Right cardiac atrium (tissue), 5 donors: ENCODE measurements at regions not wholly inside any gene's neighbourhood (a gene's known extent, or its start where the extent isn't known, plus 50 kb on each side); places are given as distances from the start of the nearest gene placed in this dataset.

Experiments
- ATAC-seq, 2 donors: fragments of 200-7000 bp; cut with Tn5 transposase; one replicate each; pipeline versions ENCODE4 v1.8.0 to v1.9.1; 2020; ENCODE audit warnings: moderate library complexity in 2 of 2, mild to moderate bottlenecking in 1 of 2
- DNase-seq, 3 donors: peaks; one replicate each; pipeline ENCODE4 v3.0.0-alpha.2; 2020
- H3K27ac ChIP-seq: one replicate; pipeline ENCODE4 v1.5.1; 2013; ENCODE audit warnings: mild to moderate bottlenecking, low read length, control low read depth, moderate library complexity
- H3K27me3 ChIP-seq: one replicate; pipeline ENCODE4 v1.6.1; 2013; ENCODE audit not compliant: control insufficient read depth, insufficient read depth
- H3K4me1 ChIP-seq: one replicate; pipeline ENCODE4 v1.6.1; 2013; ENCODE audit warnings: low read length; ENCODE audit not compliant: control insufficient read depth, insufficient read depth
- H3K4me3 ChIP-seq: one replicate; pipeline ENCODE4 v1.5.1; 2013; ENCODE audit warnings: low read length, control low read depth
- H3K9me3 ChIP-seq: one replicate; pipeline ENCODE4 v1.6.1; 2013; ENCODE audit warnings: low read length; ENCODE audit not compliant: control insufficient read depth
- WGBS: extraction: QIAGEN DNeasy Blood & Tissue Kit; methylation state at CpG from one replicate; pipeline ENCODE4 v1.1.7; 2013; 5-methylcytosine and 5-hydroxymethylcytosine counted together
- intact Hi-C, 4 donors: fragments of 100-400 bp; cut with DNase I; formaldehyde crosslinking; loops; one replicate each; pipeline versions ENCODE4 v1.11.0 to v1.14.0; 2022 to 2023
- donor health status: healthy with polysubstance abuse.
- donor health status: DM: no; HTN: yes; CAD: no.
- donor health status: DM: no; HTN: no; CAD: no.
- donor health status: DM: no; HTN: yes; CAD: no; lungs with severe emphysema.
- donor health status: DM: yes; HTN: yes; CAD: no.

DNA sequence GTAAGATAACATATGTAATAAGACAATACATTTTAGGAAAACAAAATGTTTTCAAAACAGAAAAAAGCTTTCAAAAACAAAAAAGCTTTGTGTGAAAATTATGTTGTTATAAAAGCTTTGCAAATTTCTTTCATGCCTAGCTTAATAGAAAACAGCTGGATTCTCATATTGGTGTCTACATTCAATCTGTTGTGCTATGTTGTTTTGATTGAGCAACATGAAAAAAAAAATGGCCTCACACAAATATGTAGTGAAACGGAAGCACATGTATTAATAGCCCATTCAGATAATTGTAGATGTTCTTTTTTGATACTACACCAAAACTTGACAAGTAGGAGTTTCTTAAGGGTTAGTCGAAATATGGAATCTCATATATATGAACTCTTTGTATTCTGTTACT, 197.5 kb downstream of the ZEB2 start:
- ATAC-seq, result no peak
- Histone ChIP-seq H3K9me3 (no peaks in the 10 kb centered on the region), H3K4me1 (peaks cover 4% of the 10 kb centered on the region), H3K4me3 (no peak overlapping the region), H3K27me3 (no peaks in the 10 kb centered on the region), H3K27ac (no peak overlapping the region)
- DNase-seq, result no peak
- WGBS, result 63% methylated on average over 2 of the region's 2 CpGs
- intact Hi-C loops, result no loop called here

GRCh38 chr2:144320491-144320890, 199.4 kb downstream of the ZEB2 start:
- DNase-seq (peak in 1 of 3 donors; percentile 17), ATAC-seq (peak; percentile 73 to 74)
- H3K27me3 ChIP-seq, result no peaks in the 10 kb centered on the region
- H3K4me1 ChIP-seq, result peaks cover 4% of the 10 kb centered on the region
- intact Hi-C loops, result no loop called here
- H3K27ac ChIP-seq, result peak overlapping the region; percentile 17
- no peaks in the 10 kb centered on the region for H3K9me3 ChIP-seq
- no peak overlapping the region for H3K4me3 ChIP-seq
- WGBS, result 52% methylated on average over 1 of the region's 1 CpG

- 76% methylated on average over 2 of the region's 2 CpGs for WGBS
- intact Hi-C loops, result no loop called here
- no peaks in the 10 kb centered on the region for H3K9me3 ChIP-seq
These were observed 202.7 kb downstream of the ZEB2 start for GRCh38 chr2:144317071-144317738.

GRCh38 chr2:144310889-144311608, 208.9 kb downstream of the ZEB2 start:
- Histone ChIP-seq H3K4me3 (no peak overlapping the region), H3K27ac (no peak overlapping the region), H3K9me3 (no peaks in the 10 kb centered on the region), H3K4me1 (no peaks in the 10 kb centered on the region), H3K27me3 (no peaks in the 10 kb centered on the region)
- 86% methylated on average over 4 of the region's 4 CpGs for WGBS
- no peak for ATAC-seq
- no peak for DNase-seq
- intact Hi-C loops, result no loop called here

More at GRCh38 chr2:144317071-144317738, 202.7 kb downstream of the ZEB2 start:
- Histone ChIP-seq H3K4me3 (no peak overlapping the region), H3K4me1 (peaks cover 4% of the 10 kb centered on the region), H3K27ac (no peak overlapping the region), H3K27me3 (no peaks in the 10 kb centered on the region)
- DNase-seq (no peak), ATAC-seq (no peak)

- intact Hi-C loops, result no loop called here
- ATAC-seq (no peak), DNase-seq (no peak)
- Histone ChIP-seq H3K4me3 (no peak overlapping the region), H3K9me3 (no peaks in the 10 kb centered on the region), H3K27me3 (no peaks in the 10 kb centered on the region), H3K4me1 (no peaks in the 10 kb centered on the region), H3K27ac (no peak overlapping the region)
- 77% methylated on average over 2 of the region's 2 CpGs for WGBS
These were observed 209.4 kb downstream of the ZEB2 start for GRCh38 chr2:144310484-144310883.

DNA sequence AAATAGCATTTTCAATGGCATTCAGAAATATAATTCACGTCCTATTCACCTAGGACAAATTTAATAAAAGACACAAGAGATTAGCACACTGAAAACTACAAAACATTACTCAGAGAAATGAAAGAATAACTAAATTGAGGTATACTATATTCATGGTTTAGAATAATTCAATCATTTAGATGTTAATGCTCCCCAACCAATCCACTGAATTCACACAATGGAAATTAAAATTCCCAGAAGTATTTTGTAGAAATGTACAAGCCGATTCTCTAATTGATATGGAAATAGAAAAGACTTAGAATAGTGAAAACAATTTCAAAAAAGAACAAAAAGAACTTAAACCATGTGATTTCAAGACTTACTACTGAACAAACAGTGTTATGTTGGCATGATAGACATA, 212.2 kb downstream of the ZEB2 start:
- intact Hi-C loops, result no loop called here
- WGBS, result 93% methylated on average over 2 of the region's 2 CpGs
- no peaks in the 10 kb centered on the region for H3K9me3 ChIP-seq
- H3K4me3 ChIP-seq, result no peak overlapping the region
- no peak overlapping the region for H3K27ac ChIP-seq
- H3K27me3 ChIP-seq, result no peaks in the 10 kb centered on the region
- H3K4me1 ChIP-seq, result no peaks in the 10 kb centered on the region
- DNase-seq (no peak), ATAC-seq (no peak)

- H3K4me3 ChIP-seq, result no peak overlapping the region
- intact Hi-C loops, result no loop called here
- no peaks in the 10 kb centered on the region for H3K4me1 ChIP-seq
- DNase-seq, result no peak
- H3K9me3 ChIP-seq, result no peaks in the 10 kb centered on the region
- no peaks in the 10 kb centered on the region for H3K27me3 ChIP-seq
- WGBS, result 99% methylated on average over 1 of the region's 1 CpG
- no peak for ATAC-seq
- H3K27ac ChIP-seq, result no peak overlapping the region
These were observed 215.7 kb downstream of the ZEB2 start for GRCh38 chr2:144304202-144304601.

DNA sequence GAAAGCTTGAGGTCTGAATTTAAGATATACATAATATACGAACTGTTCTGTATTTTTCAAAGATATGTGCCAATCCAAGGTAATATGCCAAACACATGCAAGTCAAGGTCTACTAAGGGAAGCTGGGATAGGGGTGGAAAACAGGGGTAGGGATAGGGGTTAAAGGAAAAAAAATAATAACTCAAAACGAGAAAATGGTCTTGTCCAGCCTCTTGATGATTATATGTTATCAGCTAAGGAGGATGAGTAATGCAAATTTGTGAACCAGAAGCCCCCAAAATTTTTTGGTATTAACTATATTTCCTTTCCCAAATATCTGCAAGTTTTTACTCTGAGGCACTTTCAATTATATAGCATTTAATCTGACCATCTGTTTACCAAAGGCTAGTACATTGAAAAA, 219.3 kb downstream of the ZEB2 start:
- Histone ChIP-seq H3K27ac (no peak overlapping the region), H3K27me3 (no peaks in the 10 kb centered on the region), H3K9me3 (no peaks in the 10 kb centered on the region), H3K4me1 (no peaks in the 10 kb centered on the region), H3K4me3 (no peak overlapping the region)
- no peak for DNase-seq
- intact Hi-C loops, result no loop called here
- no peak for ATAC-seq
- 67% methylated on average over 2 of the region's 2 CpGs for WGBS

DNA sequence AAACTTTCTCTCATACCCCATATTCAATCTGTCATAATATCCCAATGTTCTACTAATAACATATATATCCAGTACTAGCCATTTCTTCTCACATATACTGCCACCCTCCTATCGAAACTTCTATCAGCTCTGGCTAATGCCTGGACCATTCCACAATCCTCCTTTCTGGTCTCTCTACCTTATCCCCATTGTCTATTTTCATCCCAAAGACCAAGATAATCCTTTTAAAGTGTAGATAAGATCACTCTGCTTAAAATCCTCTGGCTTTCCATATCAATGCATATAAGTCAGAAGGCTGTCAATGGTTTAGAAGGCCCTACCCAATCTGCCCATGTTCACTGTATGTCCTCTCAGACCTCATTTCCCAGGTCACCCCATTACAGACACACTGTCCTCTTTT, 229.6 kb downstream of the ZEB2 start:
- Histone ChIP-seq H3K27ac (no peak overlapping the region), H3K27me3 (no peaks in the 10 kb centered on the region), H3K4me3 (no peak overlapping the region), H3K4me1 (no peaks in the 10 kb centered on the region), H3K9me3 (no peaks in the 10 kb centered on the region)
- ATAC-seq, result no peak
- intact Hi-C loops, result no loop called here
- DNase-seq, result no peak
- 100% methylated on average over 1 of the region's 1 CpG for WGBS

DNA sequence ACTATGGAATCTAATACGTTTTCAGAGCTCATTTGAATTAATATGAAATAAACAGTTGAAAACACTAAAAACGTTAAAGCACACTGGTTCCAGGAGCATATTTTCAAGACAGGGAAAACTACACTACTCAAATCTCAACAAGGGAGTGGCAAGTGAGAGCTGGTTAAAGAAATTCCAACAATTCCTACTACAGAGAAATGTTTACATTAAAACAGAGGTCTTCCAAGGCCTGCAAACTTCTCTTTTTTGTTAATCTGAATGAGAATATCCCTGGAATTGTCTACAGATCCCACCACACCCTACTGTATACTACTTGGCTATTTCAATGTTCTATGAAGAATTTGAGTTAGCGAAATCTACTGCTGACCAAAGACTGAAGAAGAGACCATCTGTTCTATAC, 231.5 kb downstream of the ZEB2 start:
- ATAC-seq (no peak), DNase-seq (no peak)
- Histone ChIP-seq H3K4me3 (no peak overlapping the region), H3K27ac (no peak overlapping the region), H3K9me3 (no peaks in the 10 kb centered on the region), H3K4me1 (peaks cover 1% of the 10 kb centered on the region), H3K27me3 (no peaks in the 10 kb centered on the region)
- 88% methylated on average over 3 of the region's 3 CpGs for WGBS
- intact Hi-C loops, result no loop called here

DNA sequence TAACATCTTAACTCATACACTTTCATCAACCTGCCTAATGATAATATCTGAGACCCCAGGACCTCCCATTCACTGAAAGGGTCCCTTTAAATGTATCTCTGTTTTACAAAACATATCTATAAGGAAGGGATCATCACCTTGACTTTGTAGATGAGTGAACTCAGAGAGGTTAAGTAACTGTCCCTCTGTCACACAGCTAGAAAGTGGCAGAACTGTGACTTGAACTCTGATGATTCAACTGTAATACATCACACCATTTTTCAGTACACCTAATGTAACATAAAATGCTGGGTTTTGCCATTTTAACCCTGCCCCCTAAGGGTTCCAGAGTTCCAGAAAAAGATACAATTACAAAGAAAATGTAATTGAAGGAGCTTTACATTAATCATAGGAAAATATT, 234.6 kb downstream of the ZEB2 start:
- H3K4me3 ChIP-seq, result no peak overlapping the region
- H3K27ac ChIP-seq, result no peak overlapping the region
- H3K9me3 ChIP-seq, result no peaks in the 10 kb centered on the region
- no peaks in the 10 kb centered on the region for H3K27me3 ChIP-seq
- DNase-seq (no peak), ATAC-seq (no peak)
- intact Hi-C loops, result no loop called here
- H3K4me1 ChIP-seq, result peaks cover 1% of the 10 kb centered on the region
